GM19043 (cell line): ENCODE measurements at regions not wholly inside any gene's neighbourhood (a gene's known extent, or its start where the extent isn't known, plus 50 kb on each side); places are given as distances from the start of the nearest gene placed in this dataset.

Experiments used
- ATAC-seq: cut with Tn5 transposase; IDR thresholded peaks from one replicate; pipeline ENCODE4 v1.9.1; 2021; ENCODE audit warnings: low read depth; ENCODE audit not compliant: unreplicated experiment

DNA sequence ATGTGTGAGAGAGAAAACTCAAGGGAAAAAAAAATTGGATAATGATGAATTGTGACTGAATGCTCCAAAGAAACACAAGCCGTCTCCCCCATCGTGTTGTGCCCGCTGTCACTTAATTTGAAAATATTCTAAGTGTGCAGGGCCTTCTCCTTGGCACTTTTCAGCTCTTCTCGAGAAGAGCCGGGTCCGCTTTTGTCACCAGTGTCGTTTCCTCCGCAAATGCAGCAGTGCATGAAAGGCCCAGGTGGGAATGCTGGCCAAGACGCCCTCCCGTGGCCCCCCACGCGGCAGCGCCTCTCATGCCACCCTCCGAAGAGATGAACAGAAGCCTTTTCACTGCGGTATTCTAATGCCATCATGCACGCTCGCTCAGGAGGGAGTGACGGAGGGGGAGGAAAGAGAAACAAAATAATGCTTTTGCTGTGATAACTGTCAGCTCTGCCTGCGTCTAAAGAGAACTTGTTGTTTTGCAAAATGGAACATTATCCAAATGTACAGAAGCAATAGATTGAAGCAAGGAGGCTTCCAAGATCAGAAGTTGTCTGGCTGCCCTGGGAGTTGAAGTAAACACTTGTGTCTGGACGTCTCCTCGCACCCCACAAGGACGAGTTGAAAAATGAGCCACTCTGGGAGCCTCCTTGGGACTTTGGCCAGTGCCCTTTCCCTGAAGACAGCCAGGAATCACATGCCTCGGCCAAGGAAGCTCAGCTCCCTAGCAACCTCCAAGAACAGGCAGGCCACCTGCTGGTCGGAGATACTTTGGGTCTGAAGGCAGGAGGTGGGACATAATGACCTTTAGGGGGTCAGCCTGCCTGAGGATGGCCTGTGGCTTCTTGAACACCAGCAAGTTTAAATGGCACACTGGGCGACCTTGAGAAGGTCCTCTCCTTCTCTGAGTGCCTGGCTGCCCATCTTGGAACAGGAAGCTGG is 166.1 kb upstream of the ZC3H12A start:
- ATAC-seq = no peak

DNA sequence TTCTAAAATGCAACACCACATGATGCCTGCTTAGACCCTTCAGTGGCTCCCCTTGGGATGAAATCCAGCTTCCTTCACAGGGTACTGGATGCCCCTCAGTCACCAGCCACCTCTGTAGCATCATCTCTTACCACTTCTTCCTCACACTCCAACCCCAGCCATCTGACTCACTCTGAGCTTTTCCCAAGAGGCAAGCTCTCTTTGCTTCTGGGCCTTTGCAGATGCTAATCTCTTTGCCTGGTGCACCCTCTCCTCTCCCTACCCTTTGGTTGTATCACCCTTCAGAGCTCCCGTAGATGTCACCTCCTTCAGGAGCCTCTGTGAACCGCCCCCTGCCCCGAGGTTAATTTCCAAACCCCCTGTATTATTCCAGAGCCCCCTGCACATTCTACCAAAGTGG is 164.8 kb upstream of the ZC3H12A start:
- no peak for ATAC-seq

DNA sequence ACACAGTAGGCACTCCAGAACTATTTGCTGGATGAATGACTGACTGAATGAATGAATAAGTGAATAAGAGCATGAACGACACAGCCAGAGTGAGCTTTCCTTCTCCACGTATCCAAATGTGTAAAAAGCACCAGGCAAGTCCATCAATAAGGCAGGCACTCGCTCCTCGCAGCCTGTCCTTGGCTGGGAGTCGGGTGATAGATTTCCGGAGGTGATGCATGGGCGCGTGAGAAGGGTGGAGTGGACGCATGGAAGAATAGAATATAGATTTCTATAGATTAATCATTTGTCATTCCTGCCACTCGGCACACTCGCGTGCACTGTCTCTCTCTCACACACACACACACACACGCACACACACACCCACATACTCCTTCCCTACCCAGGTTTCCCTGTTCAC is 164.3 kb upstream of the ZC3H12A start:
- ATAC-seq = no peak

DNA sequence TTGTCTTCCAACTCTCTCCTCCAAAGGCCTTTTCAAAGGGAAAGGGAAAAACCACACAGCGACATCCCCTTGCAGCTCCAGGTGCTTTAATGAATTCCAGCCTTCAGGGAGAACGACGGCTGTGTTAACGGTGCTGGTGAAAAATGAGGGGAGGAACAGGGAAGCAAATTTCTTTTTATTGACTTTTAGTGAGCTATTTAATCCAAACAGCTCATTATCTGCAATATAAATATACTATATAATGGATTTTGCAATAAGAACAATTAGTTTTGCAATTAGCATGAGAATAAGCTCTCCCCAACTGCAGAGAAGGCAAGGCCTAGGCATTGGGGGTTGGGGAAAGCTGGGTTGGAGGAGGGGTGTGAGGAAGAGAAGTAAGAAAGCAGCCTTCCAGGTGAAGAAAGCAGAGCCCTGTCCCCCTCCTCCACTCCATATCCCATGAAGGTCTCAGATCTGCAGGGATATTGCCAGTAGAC is 159.0 kb upstream of the ZC3H12A start:
- ATAC-seq = no peak

DNA sequence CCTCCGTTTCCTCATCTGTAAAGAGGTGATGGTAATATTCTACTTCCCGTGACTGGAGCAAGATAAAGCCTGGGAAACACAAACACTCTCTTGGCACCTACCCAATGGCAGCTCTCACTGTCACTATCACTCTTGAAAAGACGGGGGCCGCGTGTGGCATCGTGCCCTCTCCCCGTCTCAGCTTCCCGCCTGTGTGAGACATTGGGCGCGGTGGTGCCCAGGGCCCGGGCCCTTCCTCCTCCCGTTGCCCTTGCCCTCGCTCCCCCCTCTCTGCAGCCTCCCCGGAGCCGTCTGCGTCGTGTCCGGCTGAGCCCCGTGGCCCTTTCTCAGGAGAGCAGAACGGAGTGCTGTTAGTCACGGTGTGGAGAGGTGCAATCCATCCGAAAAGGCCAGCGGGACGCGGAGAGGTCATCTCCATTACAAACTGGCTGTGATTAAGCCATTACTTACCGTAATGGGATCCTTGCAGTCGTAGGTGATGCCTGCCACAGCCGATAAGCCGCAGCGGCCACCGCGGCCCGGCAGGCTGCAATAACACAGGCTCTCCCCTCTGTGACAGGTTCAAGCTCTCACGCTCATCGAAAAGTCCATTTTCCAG is 156.4 kb upstream of the ZC3H12A start:
- ATAC-seq = no peak

DNA sequence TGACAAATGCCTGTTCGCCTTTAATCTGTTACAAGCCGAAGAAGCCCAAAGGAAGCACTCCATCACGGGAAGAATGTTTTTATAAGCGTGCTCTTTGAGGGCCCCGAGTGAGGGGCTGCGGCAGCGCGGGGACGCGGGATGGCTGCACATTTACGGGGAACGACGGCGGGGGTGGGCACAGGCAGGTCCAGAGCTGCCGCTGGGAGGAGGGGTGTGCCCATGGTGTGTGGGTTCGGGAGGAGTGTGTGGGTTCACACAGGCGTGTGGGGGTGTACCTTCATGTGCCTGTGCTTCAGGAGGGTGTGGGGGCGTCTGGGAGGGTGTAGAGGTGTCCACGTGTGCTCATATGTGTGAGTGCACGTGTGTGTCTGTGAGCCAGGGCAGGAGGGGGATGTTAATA is 155.9 kb upstream of the ZC3H12A start:
- no peak for ATAC-seq

DNA sequence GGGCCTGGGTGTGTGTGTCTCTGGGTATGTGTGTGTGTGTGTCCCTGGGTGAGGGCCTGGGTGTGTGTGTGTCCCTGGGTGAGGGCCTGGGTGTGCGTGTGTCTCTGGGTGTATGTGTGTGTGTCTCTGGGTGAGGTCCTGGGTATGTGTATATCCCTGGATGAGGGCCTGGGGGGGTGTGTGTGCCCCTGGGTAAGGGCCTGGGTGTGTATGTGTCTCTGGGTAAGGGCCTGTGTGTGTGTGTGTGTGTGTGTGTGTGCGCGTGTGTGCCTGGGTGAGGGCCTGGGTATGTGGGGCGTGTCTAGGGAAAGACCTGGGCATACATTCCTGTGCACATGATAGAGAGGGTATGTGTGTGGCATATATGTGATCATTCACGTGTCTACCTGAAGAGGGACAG is 155.1 kb upstream of the ZC3H12A start:
- ATAC-seq = no peak

DNA sequence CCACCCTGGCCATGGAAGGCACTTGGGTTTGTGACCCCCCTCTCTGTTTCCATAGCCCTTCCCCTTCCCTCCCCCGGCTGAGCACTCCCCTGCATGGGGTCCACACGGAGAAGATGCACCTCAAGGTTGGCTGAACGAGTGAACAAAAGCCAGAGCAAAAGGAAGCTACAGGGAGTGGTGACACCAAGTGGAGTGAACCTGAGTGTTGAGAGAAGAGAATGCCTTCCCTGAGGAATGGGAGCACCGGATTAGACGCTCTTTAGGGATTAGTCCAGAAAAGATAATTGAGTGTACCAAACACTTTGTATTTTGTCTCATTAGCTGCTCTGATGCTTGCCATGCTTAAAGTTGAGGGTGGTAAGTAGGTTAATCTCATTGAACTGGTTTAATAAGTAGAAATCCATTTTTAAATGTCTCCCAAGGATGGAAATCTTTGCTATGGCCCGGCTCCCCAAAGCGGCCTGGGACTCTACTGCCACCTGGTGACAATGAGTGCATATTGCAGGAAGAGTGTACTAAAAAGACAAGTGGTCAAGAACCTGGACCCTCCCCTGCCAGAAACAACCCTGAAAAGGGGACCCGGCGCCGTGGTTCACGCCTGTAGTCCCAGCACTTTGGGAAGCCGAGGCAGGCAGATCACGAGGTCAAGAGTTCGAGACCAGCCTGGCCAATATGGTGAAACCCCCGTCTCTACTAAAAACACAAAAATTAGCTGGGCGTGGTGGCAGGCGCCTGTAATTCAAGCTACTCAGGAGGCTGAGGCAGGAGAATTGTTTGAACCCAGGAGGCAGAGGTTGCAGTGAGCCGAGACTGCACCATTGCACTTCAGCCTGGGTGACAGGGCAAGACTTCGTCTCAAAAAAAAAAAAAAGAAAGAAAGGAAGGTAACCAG is 150.6 kb upstream of the ZC3H12A start:
- no peak for ATAC-seq

DNA sequence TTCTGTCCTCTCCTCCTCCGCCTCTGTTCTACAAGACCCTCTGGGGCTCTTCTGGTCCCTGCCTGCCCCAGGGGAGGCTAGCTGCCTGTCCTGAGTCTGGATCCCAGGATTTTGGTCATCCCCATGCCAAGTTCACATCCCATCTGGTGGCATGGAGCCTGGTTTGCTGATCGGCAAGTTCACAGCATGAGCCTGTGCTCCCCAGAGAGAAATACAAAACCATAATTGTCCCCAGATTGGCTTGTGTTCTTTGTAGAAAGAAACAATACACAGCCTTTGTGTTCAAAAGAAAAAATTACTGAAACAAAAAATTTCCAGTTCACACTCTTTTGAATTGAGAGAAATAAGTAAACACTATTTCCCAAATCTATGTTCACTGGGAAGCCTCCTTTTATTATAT is 149.4 kb upstream of the ZC3H12A start:
- no peak for ATAC-seq

DNA sequence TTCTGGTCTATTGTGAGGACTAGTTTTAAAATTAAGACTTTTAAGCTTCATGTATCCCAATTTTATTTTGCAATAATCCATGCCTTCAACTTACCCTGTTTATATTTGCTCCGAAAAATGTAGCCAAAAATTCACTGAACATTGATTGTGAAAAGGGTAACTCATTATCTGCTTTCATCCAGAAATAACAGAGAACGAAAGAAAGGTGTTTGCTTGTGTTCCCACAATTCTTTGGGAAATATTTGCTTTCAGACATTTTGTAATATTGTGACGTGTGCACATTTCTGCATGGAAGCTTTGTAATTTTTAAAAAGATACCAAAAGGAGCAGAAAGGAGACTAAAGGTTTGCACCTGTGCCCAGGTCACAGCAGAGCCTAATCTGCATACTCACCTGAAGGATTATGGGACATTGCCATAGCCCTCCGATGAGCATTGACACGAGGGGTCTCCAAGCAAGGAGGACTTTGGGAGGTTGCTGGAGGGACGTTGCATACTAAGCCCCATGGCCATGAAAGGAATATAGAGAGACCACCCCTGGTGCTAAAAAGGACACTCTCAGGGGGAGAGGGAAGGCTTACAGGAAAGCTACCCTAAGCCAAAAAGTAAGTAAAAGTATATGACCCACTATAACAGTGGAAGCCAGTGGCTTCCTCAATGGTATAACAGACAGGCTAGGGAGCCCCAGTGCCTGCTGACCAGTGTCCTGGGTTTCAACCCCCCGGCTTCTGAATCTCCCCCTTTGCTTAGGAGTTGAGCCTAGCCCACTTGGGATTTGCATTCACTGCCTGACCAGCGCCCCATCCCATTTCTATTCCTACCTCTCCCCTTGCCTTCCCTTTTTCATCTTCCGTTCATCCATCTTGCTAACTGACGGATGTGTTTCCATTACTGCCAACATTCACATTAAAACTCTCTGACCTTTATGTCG is 148.6 kb upstream of the ZC3H12A start:
- no peak for ATAC-seq

DNA sequence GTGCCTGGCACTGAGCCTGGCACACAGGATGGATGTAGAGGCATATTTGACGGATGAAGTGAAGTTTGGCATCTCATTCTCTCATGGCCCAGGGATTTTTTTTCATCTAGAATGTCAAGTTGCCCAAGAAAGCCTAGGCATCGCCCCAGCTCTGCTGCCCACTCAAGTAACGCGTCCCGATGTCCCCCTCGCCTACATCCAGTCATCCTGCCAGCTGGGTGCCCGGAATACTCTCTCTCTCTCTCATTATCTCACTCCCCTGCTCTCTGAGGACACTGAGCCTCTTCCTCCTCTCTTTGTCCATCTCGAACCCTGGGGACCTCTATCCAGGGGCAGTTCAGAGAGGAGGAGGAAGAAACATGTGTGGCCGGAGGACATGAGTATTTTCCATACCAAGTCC is 142.3 kb upstream of the ZC3H12A start:
- ATAC-seq = no peak

DNA sequence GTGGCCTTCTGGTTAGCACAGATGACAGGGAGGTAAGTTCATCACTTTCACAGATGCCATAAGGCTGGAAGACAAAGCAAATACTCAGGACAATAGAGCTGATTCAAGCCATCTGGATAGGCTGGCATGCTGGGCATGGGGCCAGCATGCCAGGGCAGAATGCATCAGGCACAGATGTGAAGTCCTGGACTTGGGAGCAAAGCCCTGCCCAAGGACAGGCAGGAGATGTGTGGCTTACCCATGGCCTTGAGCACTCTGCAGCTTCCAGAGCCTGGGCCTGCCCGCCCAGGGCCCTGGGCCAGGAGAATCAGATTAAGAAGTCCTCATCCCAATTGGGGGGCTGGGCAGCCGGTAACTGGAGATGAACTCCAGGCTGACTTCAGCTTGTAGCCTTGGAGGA is 135.7 kb upstream of the ZC3H12A start:
- ATAC-seq = no peak

DNA sequence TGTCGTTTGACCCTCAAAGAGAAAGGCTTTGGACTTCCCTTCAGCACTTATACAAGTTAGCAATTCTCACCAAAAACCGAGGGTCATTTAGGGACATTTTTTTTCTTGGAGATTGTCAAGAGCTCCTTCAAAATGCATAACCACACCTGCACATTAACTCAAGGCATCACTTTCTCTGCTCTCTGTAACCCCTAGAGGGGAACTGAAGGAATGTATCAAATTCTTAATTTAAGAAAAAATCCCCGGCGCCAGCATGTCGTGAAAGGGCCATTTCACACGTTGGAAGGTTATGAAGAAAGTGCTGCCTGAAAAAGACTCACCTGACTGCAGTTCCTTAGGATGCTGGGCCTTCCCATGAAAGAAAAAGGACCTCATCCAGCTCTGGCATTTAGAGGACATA is 131.6 kb upstream of the ZC3H12A start:
- ATAC-seq = no peak

DNA sequence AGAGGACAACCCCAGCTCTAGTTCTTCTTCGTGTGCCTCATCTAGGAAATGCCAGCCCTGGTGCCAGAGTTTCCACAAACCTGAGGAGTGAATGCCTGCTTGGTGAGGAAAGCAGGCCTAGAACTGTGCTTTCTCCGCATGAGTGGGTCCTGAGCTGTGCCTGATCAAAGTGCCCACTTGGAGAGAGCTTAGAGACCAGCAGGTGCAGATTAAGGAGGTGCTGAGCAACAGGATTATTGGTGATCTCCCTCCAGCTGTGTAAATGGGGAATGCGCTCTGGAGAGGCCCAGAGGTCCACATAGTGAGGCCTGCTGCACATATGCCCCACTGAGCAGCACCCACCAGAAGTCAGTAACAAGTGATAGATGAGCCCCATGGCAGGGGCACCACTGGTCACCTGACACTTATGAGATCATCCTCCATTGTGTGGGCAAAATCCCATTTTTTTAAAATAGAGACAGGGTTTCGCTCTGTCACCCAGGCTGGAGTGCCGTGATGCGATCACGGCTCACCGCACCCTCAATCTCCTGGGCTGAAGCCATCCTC is 127.2 kb upstream of the ZC3H12A start:
- ATAC-seq = no peak

DNA sequence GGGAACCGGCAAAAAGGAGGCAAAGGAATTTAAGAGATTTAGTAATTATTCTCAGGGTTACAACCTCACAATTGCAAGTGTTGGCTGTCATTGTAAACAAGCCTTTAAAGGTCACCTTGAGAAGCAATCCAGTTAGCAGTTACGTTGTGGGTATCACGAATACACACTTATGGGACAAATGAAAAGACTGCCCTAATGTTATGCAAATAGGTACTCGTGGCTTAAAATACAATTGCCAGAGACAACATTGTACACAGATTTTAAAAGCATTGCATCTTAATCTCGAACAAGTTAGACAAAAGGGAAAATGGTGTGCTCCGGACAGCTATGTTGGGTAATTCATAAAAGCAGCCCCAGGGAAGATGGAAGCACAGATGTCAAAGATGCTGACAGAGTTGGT is 120.5 kb upstream of the ZC3H12A start:
- ATAC-seq = no peak

DNA sequence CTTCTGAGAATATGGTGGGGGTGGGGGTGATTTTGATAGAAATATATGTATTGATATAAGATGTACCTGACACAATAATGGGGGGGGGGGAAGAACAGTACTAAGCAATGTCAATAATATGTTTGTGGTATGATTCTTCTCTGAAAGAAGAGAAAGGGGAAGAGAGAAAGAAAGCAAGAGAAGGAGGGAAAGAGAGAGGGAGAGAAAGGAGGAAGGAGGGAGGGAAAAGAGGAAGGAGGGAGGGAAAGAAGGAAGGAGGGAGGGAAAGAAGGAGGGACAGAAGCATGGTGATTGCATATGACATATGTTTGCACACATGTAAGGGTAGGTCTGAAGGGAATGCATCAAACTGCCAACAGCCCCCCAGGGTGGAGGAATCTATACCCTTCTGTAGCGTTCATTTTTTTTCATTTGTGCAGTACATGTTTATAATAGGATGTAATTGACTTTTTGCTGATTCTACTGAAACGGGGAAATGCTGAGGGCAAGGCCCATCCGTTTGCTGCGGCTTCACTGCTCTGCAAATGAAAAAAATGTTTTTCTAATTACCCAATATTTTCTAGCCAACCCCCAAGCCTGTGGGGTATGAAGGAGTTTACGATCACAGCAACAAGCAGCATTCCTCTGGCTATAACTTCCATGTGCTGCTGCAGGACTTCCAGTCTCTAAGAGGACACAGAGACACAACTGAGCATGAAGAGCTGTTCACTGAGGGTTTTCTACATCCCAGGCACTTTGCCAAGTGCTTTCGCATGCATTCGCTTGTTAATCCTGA is 119.3 kb upstream of the ZC3H12A start:
- no peak for ATAC-seq

DNA sequence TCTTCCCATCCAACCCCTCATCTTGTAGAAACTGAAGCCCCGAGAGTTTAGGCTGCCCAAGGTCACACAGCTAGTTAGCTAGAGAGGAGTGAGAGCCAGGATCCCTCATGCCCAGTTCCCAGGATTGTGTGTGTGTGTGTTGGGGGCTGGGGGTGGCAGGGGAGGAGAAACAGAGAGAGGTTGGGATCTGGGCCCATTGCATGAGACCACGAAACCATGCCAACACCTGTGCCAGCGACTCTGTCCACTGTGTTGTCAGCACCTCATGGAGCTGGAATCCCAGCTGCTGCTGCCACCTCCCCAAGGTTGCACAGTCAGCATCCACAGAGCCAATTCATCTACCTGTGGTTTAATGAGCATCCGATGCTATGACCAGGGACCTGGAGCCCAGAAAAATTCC is 115.4 kb upstream of the ZC3H12A start:
- no peak for ATAC-seq

DNA sequence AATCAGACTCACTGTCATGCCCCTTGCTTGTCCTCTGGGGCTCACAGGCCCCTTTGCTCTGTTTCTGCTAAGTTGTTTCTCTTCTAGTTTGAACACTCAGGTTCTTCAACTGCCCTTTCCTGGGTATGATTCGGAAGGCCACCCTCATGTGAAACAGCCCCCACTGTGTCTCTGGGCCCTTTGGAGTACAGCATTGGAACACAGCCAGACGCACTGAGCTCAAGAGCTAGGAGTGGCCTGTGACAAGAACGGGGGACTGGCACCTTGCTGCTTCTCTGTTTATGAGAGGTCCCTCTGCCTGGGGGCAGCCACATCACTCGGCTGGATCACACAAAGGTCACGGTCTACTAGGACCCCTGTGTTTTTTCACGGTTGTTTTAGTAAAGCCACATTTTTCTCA is 114.4 kb upstream of the ZC3H12A start:
- ATAC-seq = no peak
